HCT116 (cell line): ENCODE measurements at regions not wholly inside any gene's neighbourhood (a gene's known extent, or its start where the extent isn't known, plus 50 kb on each side); places are given as distances from the start of the nearest gene placed in this dataset.

Source experiments
- ATAC-seq: fragments of 200-7000 bp; cut with Tn5 transposase; 2 replicates; pipeline ENCODE4 v1.9.1; 2020; ENCODE audit warnings: mild to moderate bottlenecking, moderate library complexity
- BruUV-seq: library from RNA; stranded (reverse); fragments of 400-500 nt; replicated peaks from 2 replicates; lab custom pipeline; 2021; lab: Mats Ljungman, UMichigan
- CTCF ChIA-PET: fragments of 300-600 bp; sonication (Branson Sonifier 250); formaldehyde crosslinking; loops from one replicate; lab custom pipeline; 2021; ENCODE audit warnings: antibody characterized with exemption; lab: Charles Lee
- POLR2A ChIA-PET: fragments of 300-600, 350-600 bp; sonication (Branson Sonifier 250); formaldehyde crosslinking; loops from one replicate; lab custom pipeline; 2021; ENCODE audit warnings: antibody characterized with exemption; lab: Charles Lee
- RAD21 ChIA-PET, 2 experiments: fragments of 300-600 bp; sonication (Branson Sonifier 250); formaldehyde crosslinking; loops; one replicate each; lab custom pipeline; 2023; ENCODE audit warnings: low total read pairs in 2 of 2; ENCODE audit not compliant: uncharacterized antibody in 2 of 2, unreplicated experiment in 2 of 2, low non-redundant PET in 1 of 2; lab: Charles Lee
- DNase-seq: peaks from one replicate; pipeline ENCODE4 v3.0.0-alpha.2; 2010; ENCODE audit warnings: low read depth, low spot score
- H2AFZ ChIP-seq: fragments of 200-600 bp; shearing (Covaris generic), sonication (generic); 2 replicates; pipeline ENCODE4 v1.6.1; 2017; ENCODE audit warnings: low read depth, mixed run types, mixed read lengths, antibody characterized with exemption, low read length; ENCODE audit not compliant: poor library complexity, severe bottlenecking
- H3K27ac ChIP-seq: 2 replicates; pipeline ENCODE4 v1.5.1; 2012; ENCODE audit warnings: low read depth, low read length
- H3K27me3 ChIP-seq: fragments of 200-600 bp; sonication (generic); 2 replicates; pipeline ENCODE4 v1.6.1; 2016; ENCODE audit warnings: mixed run types, low read length, mixed read lengths; ENCODE audit not compliant: insufficient read depth
- H3K36me3 ChIP-seq, 2 experiments: fragments of 200-500 bp in 1 of 2; fragments of 200-600 bp in 1 of 2; sonication (Bioruptor generic) in 1 of 2; sonication (generic) in 1 of 2; 2 replicates each; pipeline versions ENCODE4 v1.5.1 to v1.6.1; 2014 to 2016; ENCODE audit warnings: low read length in 2 of 2, inconsistent platforms in 1 of 2, mixed read lengths in 1 of 2, mixed run types in 1 of 2; ENCODE audit not compliant: insufficient read depth in 2 of 2, control insufficient read depth in 1 of 2
- H3K4me1 ChIP-seq, 2 experiments: fragments of 200-600 bp in 1 of 2; sonication (generic) in 1 of 2; 2 replicates each; pipeline versions ENCODE4 v1.5.1 to v1.6.1; 2012 to 2017; ENCODE audit warnings: low read length in 2 of 2, inconsistent platforms in 1 of 2, mild to moderate bottlenecking in 1 of 2, mixed read lengths in 1 of 2, mixed run types in 1 of 2, moderate library complexity in 1 of 2; ENCODE audit not compliant: insufficient read depth in 2 of 2, control insufficient read depth in 1 of 2
- H3K4me2 ChIP-seq: fragments of 200-600 bp; sonication (generic); 2 replicates; pipeline ENCODE4 v1.6.1; 2017; ENCODE audit warnings: mixed run types, low read length, mixed read lengths
- H3K4me3 ChIP-seq, 2 experiments: fragments of 200-600 bp in 1 of 2; sonication (generic) in 1 of 2; replicated peaks in 1 of 2; 2 replicates each; pipeline ENCODE4 v1.5.1; 2011 to 2016; ENCODE audit warnings: low read length in 2 of 2, control low read depth in 1 of 2, low read depth in 1 of 2, mild to moderate bottlenecking in 1 of 2, mixed read lengths in 1 of 2, mixed run types in 1 of 2
- H3K79me2 ChIP-seq: fragments of 200-600 bp; sonication (generic); 2 replicates; pipeline ENCODE4 v1.6.1; 2017; ENCODE audit warnings: mild to moderate bottlenecking, mixed run types, low read length, moderate library complexity, mixed read lengths; ENCODE audit not compliant: insufficient read depth
- H3K9ac ChIP-seq: fragments of 200-600 bp; sonication (generic); 2 replicates; pipeline ENCODE4 v1.6.1; 2016; ENCODE audit warnings: low read length, mixed read lengths
- H3K9me2 ChIP-seq: fragments of 200-600 bp; sonication (generic), shearing (Covaris generic); 2 replicates; pipeline ENCODE4 v1.6.1; 2017; ENCODE audit warnings: mixed run types, mild to moderate bottlenecking, moderate library complexity; ENCODE audit not compliant: insufficient read depth
- H3K9me3 ChIP-seq, 2 experiments: fragments of 200-500 bp in 1 of 2; fragments of 200-600 bp in 1 of 2; sonication (Bioruptor generic) in 1 of 2; sonication (generic) in 1 of 2; 2 replicates each; pipeline ENCODE4 v1.6.1; 2014 to 2017; ENCODE audit warnings: low read length in 2 of 2, mixed read lengths in 2 of 2, inconsistent platforms in 1 of 2, low read depth in 1 of 2, mild to moderate bottlenecking in 1 of 2, mixed run types in 1 of 2, moderate library complexity in 1 of 2; ENCODE audit not compliant: control insufficient read depth in 1 of 2, insufficient read depth in 1 of 2
- H4K20me1 ChIP-seq: fragments of 200-600 bp; sonication (generic), shearing (Covaris generic); 2 replicates; pipeline ENCODE4 v1.6.1; 2017; ENCODE audit warnings: mixed run types, mild to moderate bottlenecking, moderate library complexity; ENCODE audit not compliant: insufficient read depth
- ATF3 ChIP-seq: IDR thresholded peaks from 2 replicates; pipeline ENCODE4 v1.6.1; 2012
- CBX3 ChIP-seq: IDR thresholded peaks from 2 replicates; pipeline ENCODE4 v1.6.1; 2012; ENCODE audit warnings: low read depth
- CEBPB ChIP-seq: IDR thresholded peaks from 2 replicates; pipeline ENCODE4 v1.6.1; 2012; ENCODE audit warnings: low read depth
- EGR1 ChIP-seq: IDR thresholded peaks from 2 replicates; pipeline ENCODE4 v1.6.1; 2012; ENCODE audit warnings: low read depth
- ELF1 ChIP-seq: IDR thresholded peaks from 2 replicates; pipeline ENCODE4 v1.6.1; 2012; ENCODE audit warnings: low read depth, borderline replicate concordance
- EZH2 ChIP-seq: fragments of 200-600 bp; sonication (generic); IDR thresholded peaks from 2 replicates; pipeline ENCODE4 v1.6.1; 2017; ENCODE audit warnings: antibody characterized with exemption, mixed run types
- JUND ChIP-seq: IDR thresholded peaks from 2 replicates; pipeline ENCODE4 v1.6.1; 2012
- POLR2A ChIP-seq: IDR thresholded peaks from 2 replicates; pipeline ENCODE4 v1.7.0; 2011; ENCODE audit warnings: borderline replicate concordance; ENCODE audit not compliant: insufficient read depth, insufficient read length; ENCODE audit errors: extremely low read depth
- POLR2AphosphoS5 ChIP-seq: IDR thresholded peaks from 2 replicates; pipeline ENCODE4 v1.6.1; 2011; ENCODE audit warnings: mild to moderate bottlenecking, low read depth, low read length, moderate library complexity
- RAD21 ChIP-seq: IDR thresholded peaks from 2 replicates; pipeline ENCODE4 v1.6.1; 2012; ENCODE audit warnings: low read depth, mild to moderate bottlenecking
- SP1 ChIP-seq: IDR thresholded peaks from 2 replicates; pipeline ENCODE4 v1.6.1; 2012; ENCODE audit warnings: low read depth
- YY1 ChIP-seq: IDR thresholded peaks from 2 replicates; pipeline ENCODE4 v1.6.1; 2011; ENCODE audit warnings: low read length, low read depth, moderate library complexity, mild to moderate bottlenecking; ENCODE audit not compliant: insufficient replicate concordance; ENCODE audit errors: extremely low read depth
- ZFX ChIP-seq: fragments of 450-650 bp; IDR thresholded peaks from 2 replicates; pipeline ENCODE4 v1.6.1; 2017
- ZNF274 ChIP-seq: fragments of 200-500 bp; sonication (Bioruptor generic); IDR thresholded peaks from 2 replicates; pipeline ENCODE4 v1.6.1; 2014; ENCODE audit warnings: mild to moderate bottlenecking, low read depth, low read length, inconsistent platforms
- intact Hi-C: fragments of 100-400 bp; cut with micrococcal nuclease; formaldehyde crosslinking; loops from 2 replicates; pipeline ENCODE4 v1.10.0; 2022

DNA sequence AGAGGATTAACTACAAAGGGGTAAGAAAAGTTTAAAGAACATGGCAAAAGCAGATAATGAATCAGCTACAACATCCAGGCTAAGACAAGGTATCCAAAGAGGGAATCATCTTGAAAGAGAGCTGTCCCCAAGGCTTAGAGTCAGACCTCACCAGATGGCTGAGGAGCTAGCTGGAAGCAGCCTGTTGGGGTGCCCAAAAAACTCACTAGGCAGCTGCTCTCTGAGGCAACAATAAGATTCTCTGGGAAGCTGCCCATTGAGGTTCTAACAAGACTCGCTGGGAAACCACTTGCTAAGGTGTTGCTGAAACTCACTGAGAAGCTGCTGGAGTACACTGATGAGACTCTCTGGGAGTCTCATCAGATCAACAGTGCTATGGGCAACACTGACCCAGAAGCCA, 185.2 kb downstream of the CETN3 start:
- Histone ChIP-seq H3K4me2 (no peak overlapping the region), H2AFZ (no peak overlapping the region), H3K9ac (no peak overlapping the region), H3K9me3 (no peaks in the 10 kb centered on the region), H4K20me1 (no peaks in the 10 kb centered on the region), H3K36me3 (no peaks in the 10 kb centered on the region), H3K27me3 (no peaks in the 10 kb centered on the region), H3K4me3 (no peak overlapping the region), H3K4me1 (peaks cover 0 to 8% of the 10 kb centered on the region in 2 experiments; a peak in 2 of 4 replicates), H3K79me2 (no peaks in the 10 kb centered on the region), H3K9me2 (no peaks in the 10 kb centered on the region)
- ChIA-PET CTCF (no interaction called here), POLR2A (no interaction called here), RAD21 (no interaction called here)
- ATAC-seq: no peak
- intact Hi-C loops: no loop called here
- no peak for DNase-seq
- BruUV-seq: no TSS peak
- TF ChIP-seq ZFX (no peak), CBX3 (no peak), ATF3 (no peak), EGR1 (no peak), SP1 (no peak), ELF1 (no peak), POLR2AphosphoS5 (no peak), ZNF274 (no peak), POLR2A (no peak), EZH2 (no peak), YY1 (no peak)
- TF ChIP-seq, all 23 proteins: peak for 0
- H3K27ac ChIP-seq: no peak overlapping the region

GRCh38 chr5:90223756-90224155, 185.8 kb downstream of the CETN3 start:
- ChIA-PET POLR2A (no interaction called here), RAD21 (no interaction called here), CTCF (no interaction called here)
- intact Hi-C loops: no loop called here
- Histone ChIP-seq H3K4me3 (no peak overlapping the region), H3K27me3 (no peaks in the 10 kb centered on the region), H3K9ac (no peak overlapping the region), H3K9me2 (no peaks in the 10 kb centered on the region), H3K9me3 (no peaks in the 10 kb centered on the region), H3K79me2 (no peaks in the 10 kb centered on the region), H2AFZ (no peak overlapping the region), H3K27ac (no peak overlapping the region), H4K20me1 (no peaks in the 10 kb centered on the region), H3K4me1 (peaks cover 0 to 8% of the 10 kb centered on the region in 2 experiments; a peak in 2 of 4 replicates), H3K4me2 (no peak overlapping the region), H3K36me3 (no peaks in the 10 kb centered on the region)
- no peak for TF ChIP-seq CEBPB
- TF ChIP-seq JUND: no peak
- no peak for TF ChIP-seq CBX3
- no peak for TF ChIP-seq POLR2A
- TF ChIP-seq RAD21: no peak
- no peak for TF ChIP-seq ZFX
- DNase-seq: no peak
- no peak for ATAC-seq
- BruUV-seq: no TSS peak
